ENCODE measurements at regions not wholly inside any gene's neighbourhood (a gene's known extent, or its start where the extent isn't known, plus 50 kb on each side); places are given as distances from the start of the nearest gene placed in this dataset.
"Not testable (repeated sequence)": the region's sequence is repeated elsewhere in the genome, so short reads cannot be mapped to it uniquely, and the experiment has no call there.

DNA sequence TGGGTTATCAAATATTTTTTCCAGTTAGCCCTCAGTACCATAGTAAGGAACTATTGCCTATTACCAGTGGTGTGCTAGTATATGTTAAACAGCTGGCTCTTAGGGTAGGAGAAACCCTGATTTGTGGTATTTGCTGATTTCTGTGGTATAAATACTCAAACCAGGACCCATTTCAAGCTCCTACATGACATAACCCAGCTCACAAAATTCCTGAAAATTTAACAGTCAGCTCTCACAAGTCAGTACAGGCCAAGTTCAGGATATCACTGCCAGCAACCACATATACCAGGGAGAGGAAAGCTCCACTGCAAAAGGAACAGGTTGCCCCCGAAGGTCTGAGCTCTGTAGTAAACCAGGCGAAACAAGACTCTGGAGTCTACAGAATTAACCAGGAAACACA lies 315.3 kb downstream of the NOVA1 start:
- ATAC-seq: no peak
- no peak for TF ChIP-seq ZC3H10 (CRISPR knock-in tag; IDR thresholded peaks at IDR 0.05)
- no peak for TF ChIP-seq ESRRG (CRISPR knock-in tag; IDR thresholded peaks at IDR 0.05)
- no peak for TF ChIP-seq ZNF70 (CRISPR knock-in tag; IDR thresholded peaks at IDR 0.05)

GRCh38 chr14:26282011-26282410 lies 315.8 kb downstream of the NOVA1 start:
- ATAC-seq: not testable (repeated sequence)

- no peak for TF ChIP-seq CSDC2 (CRISPR knock-in tag; IDR thresholded peaks at IDR 0.05)
- no peak for TF ChIP-seq ZNF70 (CRISPR knock-in tag; IDR thresholded peaks at IDR 0.05)
- no peak for TF ChIP-seq TSHZ2 (CRISPR knock-in tag; IDR thresholded peaks at IDR 0.05)
- TF ChIP-seq CREB5 (CRISPR knock-in tag; IDR thresholded peaks at IDR 0.05; ENCODE audit: low read depth): no peak
- TF ChIP-seq PATZ1 (CRISPR knock-in tag; IDR thresholded peaks at IDR 0.05; ENCODE audit: borderline replicate concordance): no peak
- no peak for ATAC-seq
Measured at GRCh38 chr14:26281280-26281998, 316.4 kb downstream of the NOVA1 start.

- 0 out of 3 replicates have a peak, but pooled peaks have one; percentile 26 for ATAC-seq
- TF ChIP-seq CREB5 (CRISPR knock-in tag; IDR thresholded peaks at IDR 0.05; ENCODE audit: low read depth): no peak
- no peak for TF ChIP-seq OSR1 (CRISPR knock-in tag; IDR thresholded peaks at IDR 0.05)
- no peak for TF ChIP-seq CSDC2 (CRISPR knock-in tag; IDR thresholded peaks at IDR 0.05)
- no peak for TF ChIP-seq TCF4 (CRISPR knock-in tag; IDR thresholded peaks at IDR 0.05; ENCODE audit: borderline replicate concordance)
- no peak for TF ChIP-seq TOX (CRISPR knock-in tag; IDR thresholded peaks at IDR 0.05; ENCODE audit: borderline replicate concordance)
- TF ChIP-seq ESRRG (CRISPR knock-in tag; IDR thresholded peaks at IDR 0.05): no peak
- TF ChIP-seq SNAI2 (CRISPR knock-in tag; IDR thresholded peaks at IDR 0.05): no peak
- TF ChIP-seq POU6F1 (CRISPR knock-in tag; IDR thresholded peaks at IDR 0.05; ENCODE audit: borderline replicate concordance, low read depth): no peak
- TF ChIP-seq ZFP3 (CRISPR knock-in tag; IDR thresholded peaks at IDR 0.05): no peak
- no peak for TF ChIP-seq RARB (CRISPR knock-in tag; IDR thresholded peaks at IDR 0.05)
- no peak for TF ChIP-seq CSRNP3 (CRISPR knock-in tag; IDR thresholded peaks at IDR 0.05)
- TF ChIP-seq GLIS3 (CRISPR knock-in tag; IDR thresholded peaks at IDR 0.05): no peak
- TF ChIP-seq PPARA (CRISPR knock-in tag; IDR thresholded peaks at IDR 0.05; ENCODE audit: borderline replicate concordance): no peak
- TF ChIP-seq ZNF8 (CRISPR knock-in tag; IDR thresholded peaks at IDR 0.05): no peak
- no peak for TF ChIP-seq ZNF70 (CRISPR knock-in tag; IDR thresholded peaks at IDR 0.05)
Measured at GRCh38 chr14:26276757-26277156, 321.1 kb downstream of the NOVA1 start.
